ENCODE measurements at regions not wholly inside any gene's neighbourhood (a gene's known extent, or its start where the extent isn't known, plus 50 kb on each side); places are given as distances from the start of the nearest gene placed in this dataset.

DNA sequence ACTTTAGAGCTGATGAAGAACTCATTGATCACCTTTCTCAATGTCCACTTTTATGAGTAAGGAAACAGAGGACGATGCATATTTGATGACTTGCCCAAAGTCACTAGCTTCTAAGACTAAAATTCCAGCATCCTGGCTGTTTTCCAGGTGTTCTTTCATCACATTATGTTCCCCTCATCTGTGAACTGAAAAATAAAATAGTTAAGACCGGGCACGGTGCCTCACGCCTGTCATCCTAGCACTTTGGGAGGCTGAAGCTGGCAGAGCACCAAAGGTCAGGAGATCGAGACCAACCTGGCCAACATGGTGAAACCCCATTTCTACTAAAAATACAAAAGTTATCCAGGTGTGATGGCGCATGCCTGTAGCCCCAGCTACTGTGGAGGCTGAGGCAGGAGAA is 297.5 kb downstream of the DUSP10 start:
- H3K27ac ChIP-seq (ENCODE audit: low read length): no peak overlapping the region

GRCh38 chr1:221448585-221449175 is 293.2 kb downstream of the DUSP10 start:
- no peaks in the 10 kb centered on the region for H3K36me3 ChIP-seq (ENCODE audit: control insufficient read depth, insufficient read depth, low read length)
- 31% methylated on average over 2 of the region's 7 CpGs for WGBS (ENCODE audit: insufficient coverage)
- H3K27ac ChIP-seq (ENCODE audit: low read length): peak overlapping the region; percentile 23
- no peaks in the 10 kb centered on the region for H3K9me3 ChIP-seq (replicated peaks; ENCODE audit: control insufficient read depth, low read depth, low read length)
- peak; percentile 93 for DNase-seq
- peaks cover 2% of the 10 kb centered on the region for H3K4me1 ChIP-seq (ENCODE audit: control insufficient read depth, insufficient read depth, low read length)
- no peaks in the 10 kb centered on the region for H3K27me3 ChIP-seq (ENCODE audit: control insufficient read depth, insufficient read depth, low read length)
- no peak overlapping the region for H3K4me3 ChIP-seq (ENCODE audit: low read length)

More for the DNA sequence above, 297.5 kb downstream of the DUSP10 start:
- 60% methylated on average over 4 of the region's 6 CpGs for WGBS (ENCODE audit: insufficient coverage)
- Histone ChIP-seq H3K27me3 (ENCODE audit: control insufficient read depth, insufficient read depth, low read length) (no peaks in the 10 kb centered on the region), H3K4me1 (ENCODE audit: control insufficient read depth, insufficient read depth, low read length) (peaks cover 16% of the 10 kb centered on the region), H3K9me3 (replicated peaks; ENCODE audit: control insufficient read depth, low read depth, low read length) (no peaks in the 10 kb centered on the region), H3K4me3 (ENCODE audit: low read length) (no peak overlapping the region), H3K36me3 (ENCODE audit: control insufficient read depth, insufficient read depth, low read length) (no peaks in the 10 kb centered on the region)
- no peak for DNase-seq

DNA sequence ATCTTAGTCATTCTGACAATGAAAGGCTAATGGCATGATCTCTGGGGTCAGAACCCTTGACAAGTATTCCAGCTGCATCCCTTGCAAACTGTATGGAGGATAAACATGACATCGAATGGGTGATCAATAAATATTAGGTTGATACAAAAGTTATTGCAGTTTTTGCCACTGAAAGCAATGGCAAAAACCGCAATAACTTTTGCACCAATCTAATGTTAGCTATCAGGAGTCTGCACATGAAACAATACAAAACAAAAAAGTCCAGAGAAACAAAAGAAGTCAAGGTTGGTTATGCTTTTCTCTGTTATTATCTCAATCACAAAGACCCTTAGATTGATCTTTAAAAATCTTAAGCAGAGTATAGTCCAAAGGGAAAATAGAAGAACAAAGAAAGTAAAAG is 292.7 kb downstream of the DUSP10 start:
- H3K27ac ChIP-seq (ENCODE audit: low read length): peak overlapping the region; percentile 23
- no peaks in the 10 kb centered on the region for H3K36me3 ChIP-seq (ENCODE audit: control insufficient read depth, insufficient read depth, low read length)
- H3K9me3 ChIP-seq (replicated peaks; ENCODE audit: control insufficient read depth, low read depth, low read length): no peaks in the 10 kb centered on the region
- peaks cover 2% of the 10 kb centered on the region for H3K4me1 ChIP-seq (ENCODE audit: control insufficient read depth, insufficient read depth, low read length)
- no peak overlapping the region for H3K4me3 ChIP-seq (ENCODE audit: low read length)
- DNase-seq: no peak
- no peaks in the 10 kb centered on the region for H3K27me3 ChIP-seq (ENCODE audit: control insufficient read depth, insufficient read depth, low read length)
- no CpG with 5 or more reads among the region's 2 CpGs for WGBS (ENCODE audit: insufficient coverage)

DNA sequence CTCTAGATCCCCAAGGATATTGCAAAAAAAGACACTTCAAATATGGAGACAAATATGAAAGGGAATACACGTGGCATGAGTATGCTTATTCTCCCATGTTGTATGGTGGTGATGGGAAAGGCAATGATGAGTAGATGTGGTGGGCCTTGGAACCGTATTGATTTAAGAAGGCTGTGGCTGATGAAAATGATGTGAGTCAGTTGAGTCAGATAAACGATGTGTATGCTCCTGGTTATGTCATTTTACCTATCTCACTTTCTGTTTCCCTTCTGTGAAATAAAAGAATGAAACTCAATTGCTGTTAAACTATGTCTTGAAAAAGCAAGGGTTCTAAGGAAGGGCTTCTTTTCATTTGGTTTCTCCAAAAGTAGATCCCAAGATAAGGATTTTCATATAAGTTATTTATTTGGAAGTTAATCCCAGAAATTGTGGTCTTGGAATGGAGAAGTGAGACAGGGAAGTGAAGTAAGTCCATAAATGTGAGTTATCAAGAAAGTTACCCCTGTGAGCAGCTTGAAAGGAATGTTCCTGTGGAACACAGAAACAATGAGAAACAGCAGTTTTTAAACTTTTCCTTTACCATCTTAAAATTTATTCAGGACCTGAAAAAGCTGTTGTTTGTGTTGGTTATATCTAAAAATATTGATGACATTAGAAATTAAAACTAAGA is 292.0 kb downstream of the DUSP10 start:
- Histone ChIP-seq H3K27ac (ENCODE audit: low read length) (no peak overlapping the region), H3K27me3 (ENCODE audit: control insufficient read depth, insufficient read depth, low read length) (no peaks in the 10 kb centered on the region), H3K4me1 (ENCODE audit: control insufficient read depth, insufficient read depth, low read length) (peaks cover 2% of the 10 kb centered on the region), H3K36me3 (ENCODE audit: control insufficient read depth, insufficient read depth, low read length) (no peaks in the 10 kb centered on the region), H3K4me3 (ENCODE audit: low read length) (no peak overlapping the region), H3K9me3 (replicated peaks; ENCODE audit: control insufficient read depth, low read depth, low read length) (no peaks in the 10 kb centered on the region)
- WGBS (ENCODE audit: insufficient coverage): 95% methylated on average over 2 of the region's 3 CpGs
- no peak for DNase-seq

GRCh38 chr1:221451741-221452140 is 290.1 kb downstream of the DUSP10 start:
- no peaks in the 10 kb centered on the region for H3K27me3 ChIP-seq (ENCODE audit: control insufficient read depth, insufficient read depth, low read length)
- no CpG with 5 or more reads among the region's 1 CpG for WGBS (ENCODE audit: insufficient coverage)
- peaks cover 2% of the 10 kb centered on the region for H3K4me1 ChIP-seq (ENCODE audit: control insufficient read depth, insufficient read depth, low read length)
- no peak for DNase-seq
- no peak overlapping the region for H3K4me3 ChIP-seq (ENCODE audit: low read length)
- no peaks in the 10 kb centered on the region for H3K36me3 ChIP-seq (ENCODE audit: control insufficient read depth, insufficient read depth, low read length)
- H3K9me3 ChIP-seq (replicated peaks; ENCODE audit: control insufficient read depth, low read depth, low read length): no peaks in the 10 kb centered on the region
- H3K27ac ChIP-seq (ENCODE audit: low read length): no peak overlapping the region

DNA sequence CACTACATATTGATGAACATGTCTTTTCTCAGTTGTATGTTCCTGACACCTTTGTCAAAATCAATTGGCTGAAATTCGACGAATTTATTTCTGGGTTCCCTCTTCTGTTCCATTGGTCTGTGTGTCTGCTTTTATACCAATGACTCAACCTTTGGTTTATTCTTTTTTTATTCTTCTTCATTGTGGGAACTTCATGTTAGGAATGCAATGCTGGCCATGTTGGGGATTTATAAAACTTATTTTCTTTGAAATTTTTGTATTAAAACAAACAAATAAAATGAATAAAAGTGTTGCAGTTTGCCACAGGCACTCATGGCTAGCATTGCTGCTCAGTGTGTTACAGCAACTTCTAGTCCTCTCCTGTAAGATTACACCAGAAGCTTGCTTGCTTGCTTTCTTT is 287.8 kb downstream of the DUSP10 start:
- DNase-seq: no peak
- no CpG with 5 or more reads among the region's 2 CpGs for WGBS (ENCODE audit: insufficient coverage)
- Histone ChIP-seq H3K4me1 (ENCODE audit: control insufficient read depth, insufficient read depth, low read length) (peaks cover 9% of the 10 kb centered on the region), H3K27ac (ENCODE audit: low read length) (no peak overlapping the region), H3K9me3 (replicated peaks; ENCODE audit: control insufficient read depth, low read depth, low read length) (no peaks in the 10 kb centered on the region), H3K36me3 (ENCODE audit: control insufficient read depth, insufficient read depth, low read length) (no peaks in the 10 kb centered on the region), H3K4me3 (ENCODE audit: low read length) (no peak overlapping the region), H3K27me3 (ENCODE audit: control insufficient read depth, insufficient read depth, low read length) (no peaks in the 10 kb centered on the region)

GRCh38 chr1:221456918-221457317 is 285.0 kb downstream of the DUSP10 start:
- Histone ChIP-seq H3K27me3 (ENCODE audit: control insufficient read depth, insufficient read depth, low read length) (no peaks in the 10 kb centered on the region), H3K4me1 (ENCODE audit: control insufficient read depth, insufficient read depth, low read length) (peaks cover 9% of the 10 kb centered on the region), H3K4me3 (ENCODE audit: low read length) (no peak overlapping the region), H3K9me3 (replicated peaks; ENCODE audit: control insufficient read depth, low read depth, low read length) (no peaks in the 10 kb centered on the region), H3K27ac (ENCODE audit: low read length) (peak overlapping the region; percentile 91), H3K36me3 (ENCODE audit: control insufficient read depth, insufficient read depth, low read length) (no peaks in the 10 kb centered on the region)
- WGBS (ENCODE audit: insufficient coverage): 87% methylated on average over 4 of the region's 4 CpGs
- no peak for DNase-seq

GRCh38 chr1:221457685-221458446 is 284.0 kb downstream of the DUSP10 start:
- 10% methylated on average over 3 of the region's 7 CpGs for WGBS (ENCODE audit: insufficient coverage)
- no peak overlapping the region for H3K4me3 ChIP-seq (ENCODE audit: low read length)

DNA sequence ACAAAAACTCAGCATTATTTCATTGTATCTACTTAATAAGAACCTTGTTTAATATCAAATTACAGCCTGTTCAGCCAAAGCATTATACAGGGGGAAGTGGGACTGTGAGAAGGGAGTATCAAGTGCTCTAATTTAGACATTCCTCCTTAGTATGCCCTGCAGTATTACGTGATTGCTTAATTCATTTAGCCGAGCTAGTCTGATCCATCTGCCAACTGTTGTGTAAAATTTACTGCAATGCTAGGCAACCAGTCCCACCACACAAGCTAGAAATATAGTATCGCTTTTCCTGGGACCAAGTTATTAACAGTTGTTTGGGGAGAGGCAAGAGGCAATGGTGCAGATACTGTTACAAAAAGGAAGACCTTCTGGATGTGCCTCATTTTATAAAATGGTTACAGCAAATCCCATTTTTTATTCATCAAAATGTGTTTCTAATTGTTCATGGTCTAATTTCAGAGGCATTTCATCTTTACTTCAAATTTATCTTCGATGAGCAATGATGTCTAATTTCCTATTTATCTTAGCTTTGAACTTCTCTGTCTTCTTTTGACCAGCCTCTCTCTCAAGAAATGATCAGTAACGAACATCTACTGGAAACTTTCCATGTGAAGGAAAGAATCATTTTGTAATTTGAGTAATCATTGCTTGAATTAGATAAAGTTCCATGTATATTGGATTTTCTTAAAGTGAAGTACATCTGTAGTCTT is 283.3 kb downstream of the DUSP10 start:
- Histone ChIP-seq H3K4me3 (ENCODE audit: low read length) (no peak overlapping the region), H3K9me3 (replicated peaks; ENCODE audit: control insufficient read depth, low read depth, low read length) (no peaks in the 10 kb centered on the region), H3K36me3 (ENCODE audit: control insufficient read depth, insufficient read depth, low read length) (no peaks in the 10 kb centered on the region), H3K27ac (ENCODE audit: low read length) (peak overlapping the region; percentile 91), H3K27me3 (ENCODE audit: control insufficient read depth, insufficient read depth, low read length) (no peaks in the 10 kb centered on the region), H3K4me1 (ENCODE audit: control insufficient read depth, insufficient read depth, low read length) (peaks cover 9% of the 10 kb centered on the region)
- WGBS (ENCODE audit: insufficient coverage): no CpG with 5 or more reads among the region's 5 CpGs
- DNase-seq: peak; percentile 94

More at GRCh38 chr1:221457685-221458446, 284.0 kb downstream of the DUSP10 start:
- H3K36me3 ChIP-seq (ENCODE audit: control insufficient read depth, insufficient read depth, low read length): no peaks in the 10 kb centered on the region
- no peaks in the 10 kb centered on the region for H3K9me3 ChIP-seq (replicated peaks; ENCODE audit: control insufficient read depth, low read depth, low read length)
- peaks cover 9% of the 10 kb centered on the region for H3K4me1 ChIP-seq (ENCODE audit: control insufficient read depth, insufficient read depth, low read length)
- peak; percentile 77 for DNase-seq
- no peaks in the 10 kb centered on the region for H3K27me3 ChIP-seq (ENCODE audit: control insufficient read depth, insufficient read depth, low read length)
- peak overlapping the region; percentile 91 for H3K27ac ChIP-seq (ENCODE audit: low read length)

DNA sequence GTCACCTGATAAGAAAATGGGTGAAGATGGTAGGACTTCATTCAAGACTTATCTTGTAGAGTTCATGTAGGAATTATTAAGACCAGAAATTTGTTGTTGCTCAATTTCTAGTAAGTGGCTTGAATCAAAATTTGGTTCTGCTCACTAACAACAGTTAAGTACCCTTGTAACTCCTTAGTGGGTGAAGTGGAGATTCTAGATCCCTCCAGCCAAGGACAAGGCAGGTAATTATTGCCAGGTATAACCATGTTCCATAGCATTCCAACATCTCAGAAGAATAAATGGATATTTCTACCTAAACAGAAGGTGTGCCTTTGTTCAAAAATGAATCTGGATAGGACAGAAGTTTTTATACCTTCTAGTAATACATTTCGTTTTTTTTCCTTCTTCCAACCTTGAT is 282.3 kb downstream of the DUSP10 start:
- H3K4me3 ChIP-seq (ENCODE audit: low read length): no peak overlapping the region
- H3K4me1 ChIP-seq (ENCODE audit: control insufficient read depth, insufficient read depth, low read length): peaks cover 9% of the 10 kb centered on the region
- no peaks in the 10 kb centered on the region for H3K9me3 ChIP-seq (replicated peaks; ENCODE audit: control insufficient read depth, low read depth, low read length)
- no peak for DNase-seq
- no peaks in the 10 kb centered on the region for H3K27me3 ChIP-seq (ENCODE audit: control insufficient read depth, insufficient read depth, low read length)
- no peaks in the 10 kb centered on the region for H3K36me3 ChIP-seq (ENCODE audit: control insufficient read depth, insufficient read depth, low read length)
- peak overlapping the region; percentile 47 for H3K27ac ChIP-seq (ENCODE audit: low read length)
- WGBS (ENCODE audit: insufficient coverage): no CpG with 5 or more reads among the region's 1 CpG
